GM19468 (cell line): ENCODE measurements at regions not wholly inside any gene's neighbourhood (a gene's known extent, or its start where the extent isn't known, plus 50 kb on each side); places are given as distances from the start of the nearest gene placed in this dataset.
"Not testable (repeated sequence)": the region's sequence is repeated elsewhere in the genome, so short reads cannot be mapped to it uniquely, and the experiment has no call there.

Source experiments
- ATAC-seq: cut with Tn5 transposase; IDR thresholded peaks from one replicate; pipeline ENCODE4 v1.9.1; 2021; ENCODE audit warnings: mild to moderate bottlenecking, moderate library complexity, moderate number of reproducible peaks; ENCODE audit not compliant: unreplicated experiment; ENCODE audit errors: extremely low read depth

DNA sequence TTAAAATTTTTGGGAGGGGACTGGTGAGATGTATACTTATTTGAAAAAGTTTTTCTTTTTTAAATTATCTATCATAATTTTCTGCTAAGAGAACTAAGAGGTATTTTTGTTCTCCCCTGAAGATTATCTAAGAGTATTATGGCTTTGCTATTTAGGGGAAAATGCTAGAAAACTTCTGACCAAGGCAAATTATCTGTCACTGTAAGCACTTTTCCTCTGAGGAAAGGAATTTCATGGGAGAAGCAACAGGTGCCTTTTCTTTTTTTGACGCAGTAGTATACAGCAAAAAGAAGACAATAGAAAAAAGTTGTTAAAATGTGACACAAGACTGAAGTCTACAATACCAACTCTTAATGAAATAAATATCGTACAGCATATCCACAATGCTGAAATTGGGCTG lies 201.6 kb upstream of the NANOGP8 start:
- ATAC-seq: no peak

DNA sequence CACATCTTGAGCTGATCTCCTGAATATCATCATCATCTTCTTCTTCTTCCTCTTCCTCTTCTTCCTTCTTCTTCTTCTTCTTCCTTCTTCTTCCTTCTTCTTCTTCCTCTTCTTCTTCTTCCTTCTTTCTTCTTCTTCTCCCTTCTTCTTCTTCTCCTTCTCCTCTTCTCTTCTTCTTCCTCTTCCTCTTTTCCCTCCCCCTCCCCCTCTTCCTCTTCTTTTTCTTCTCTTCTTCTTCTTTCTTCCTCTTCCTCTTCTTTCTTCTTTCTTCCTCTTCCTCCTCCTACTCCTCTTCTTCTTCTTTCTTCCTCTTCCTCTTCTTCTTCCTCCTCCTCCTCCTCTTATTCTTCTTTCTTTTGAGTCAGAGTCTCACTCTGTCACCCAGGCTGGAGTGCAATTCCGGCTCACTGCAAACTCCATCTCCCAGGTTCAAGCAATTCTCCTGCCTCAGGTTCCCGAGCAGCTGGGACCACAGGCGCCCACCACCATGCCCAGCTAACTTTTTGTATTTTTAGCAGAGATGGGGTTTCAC lies 197.9 kb upstream of the NANOGP8 start:
- ATAC-seq: no peak

DNA sequence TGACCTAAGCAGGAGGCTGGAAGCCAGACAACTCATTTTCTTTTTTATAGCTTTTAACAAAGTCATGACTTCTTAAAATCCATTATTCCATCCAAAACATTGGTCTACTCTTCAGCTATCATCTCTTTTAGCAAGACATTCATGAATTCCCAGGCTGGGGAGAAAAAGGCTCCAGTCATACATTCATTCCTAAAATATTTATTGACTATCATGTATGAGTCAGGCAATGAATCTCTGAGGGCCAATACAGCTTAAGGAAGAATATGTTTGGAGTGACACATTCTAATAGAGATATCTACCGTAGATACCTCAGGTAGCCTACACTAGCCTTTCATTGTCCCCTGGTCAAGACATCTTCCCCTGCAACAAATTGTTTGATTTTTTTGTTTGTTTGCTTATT lies 196.4 kb upstream of the NANOGP8 start:
- ATAC-seq: no peak

DNA sequence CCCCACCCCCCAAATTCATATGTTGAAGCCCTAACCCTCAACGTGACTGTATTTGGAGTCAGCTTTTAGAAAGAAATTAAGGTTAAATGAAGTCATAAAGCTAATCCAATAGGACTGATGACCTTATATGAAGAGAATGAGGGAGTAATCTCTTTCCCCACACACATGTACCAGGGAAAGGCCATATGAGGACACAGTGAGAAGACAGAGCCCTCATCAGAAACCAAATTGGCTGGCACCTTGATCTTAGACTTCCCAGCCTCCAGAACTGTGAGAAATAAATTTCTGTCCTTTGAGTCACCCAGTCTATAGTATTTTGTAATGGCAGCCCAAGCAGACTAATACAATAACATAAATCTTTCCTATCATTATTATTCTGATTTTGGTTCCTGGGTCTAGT lies 194.7 kb upstream of the NANOGP8 start:
- ATAC-seq: no peak

DNA sequence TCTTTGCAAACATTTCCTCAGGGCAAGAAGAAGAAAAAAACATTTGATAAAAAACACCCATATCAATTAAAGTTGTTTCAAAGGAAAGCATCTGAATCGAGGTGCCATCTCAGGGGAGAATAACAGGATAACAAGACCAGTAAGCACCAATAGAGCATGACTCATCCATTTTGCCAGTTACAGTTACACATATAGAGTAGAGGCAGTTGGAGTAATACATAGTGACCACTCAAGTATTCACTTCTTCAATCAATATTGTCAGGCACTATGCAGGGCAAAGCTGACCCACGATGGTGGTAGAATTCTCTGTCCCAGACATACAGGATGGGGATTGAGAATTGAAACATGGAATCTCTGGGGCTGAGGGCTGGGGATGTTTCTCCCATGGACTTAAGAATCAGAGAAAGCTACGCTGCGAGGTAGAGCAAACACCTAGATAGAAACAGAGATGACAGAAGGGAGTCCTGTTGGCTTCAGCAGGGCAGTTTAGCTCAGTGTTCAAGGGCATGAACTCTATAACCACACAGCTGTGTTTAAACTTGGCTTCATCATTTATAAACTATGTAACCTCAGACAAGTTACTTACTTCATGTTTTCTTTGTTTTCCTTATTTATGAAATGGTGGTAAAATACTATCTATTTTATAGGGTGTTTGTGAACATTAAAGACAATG lies 186.4 kb upstream of the NANOGP8 start:
- ATAC-seq: no peak

DNA sequence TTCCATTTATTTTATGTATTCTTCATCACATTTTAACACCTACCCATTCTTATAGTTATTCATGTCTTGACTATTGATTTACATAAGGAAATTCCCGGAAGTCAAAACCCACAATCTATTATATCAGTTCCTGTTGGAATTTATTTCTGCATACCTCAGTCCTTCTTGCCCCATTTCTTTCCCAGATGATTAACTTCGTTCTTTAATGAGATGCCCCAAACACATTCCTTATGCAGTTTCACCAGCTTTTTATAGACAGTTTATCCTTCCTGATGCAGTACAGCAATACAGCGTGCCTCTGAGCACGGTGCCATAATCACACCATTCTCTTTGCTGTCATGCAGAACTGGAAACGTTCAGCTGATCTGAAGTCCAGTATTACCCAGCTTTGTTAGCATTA lies 175.8 kb upstream of the NANOGP8 start:
- no peak for ATAC-seq

DNA sequence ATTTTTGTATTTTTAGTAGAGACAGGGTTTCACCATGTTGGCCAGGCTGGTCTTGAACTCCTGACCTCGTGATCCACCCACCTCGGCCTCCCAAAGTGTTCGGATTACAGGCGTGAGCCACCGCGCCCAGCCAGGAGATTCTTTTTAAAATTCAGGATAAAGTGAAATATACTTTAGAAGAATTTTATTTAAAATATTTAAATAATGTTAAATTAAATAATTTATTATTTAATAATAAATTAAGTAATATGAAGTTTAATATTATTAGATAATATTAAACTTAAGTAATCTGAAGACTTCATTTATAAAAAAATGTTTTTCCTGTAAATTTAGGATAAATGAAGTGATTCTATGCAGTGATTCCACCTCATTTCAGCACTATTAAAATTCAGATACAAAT lies 175.2 kb upstream of the NANOGP8 start:
- ATAC-seq: not testable (repeated sequence)

DNA sequence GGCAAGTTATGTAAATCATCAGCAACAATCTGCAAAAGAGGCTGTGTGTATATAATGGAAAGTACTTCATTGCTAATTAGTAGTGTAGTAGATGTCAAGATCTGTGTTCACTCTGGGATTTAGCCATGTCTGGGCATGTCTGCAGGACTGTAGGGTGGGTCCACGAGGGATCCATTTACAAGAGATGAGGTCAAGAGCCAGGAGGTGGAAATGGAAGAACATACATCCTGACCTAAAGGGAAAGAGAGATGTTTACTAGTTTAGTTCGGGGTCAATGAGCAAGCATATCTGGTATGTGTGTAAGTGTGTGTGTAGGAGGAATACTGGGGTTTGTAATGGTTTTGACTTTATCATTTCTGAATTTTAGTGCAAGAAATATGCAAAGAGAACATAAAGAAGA lies 171.5 kb upstream of the NANOGP8 start:
- ATAC-seq: no peak

DNA sequence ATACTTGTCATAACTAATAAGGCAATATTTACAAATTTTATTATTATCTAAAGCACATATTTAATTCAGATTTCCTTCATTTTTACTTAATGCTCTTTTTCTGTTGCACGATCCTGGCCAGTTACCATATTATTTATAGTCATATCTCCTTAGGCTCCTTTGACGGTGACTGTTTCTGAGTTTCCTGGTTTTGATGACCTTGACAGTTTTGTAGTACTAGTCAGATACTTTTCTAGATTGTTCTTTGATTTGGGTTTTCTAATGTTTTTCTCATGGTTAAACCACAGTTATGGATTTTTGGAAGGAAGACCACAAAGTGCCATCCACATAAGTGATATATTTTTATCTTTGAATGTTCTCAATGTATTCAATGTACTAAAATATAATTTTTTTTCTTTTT lies 171.0 kb upstream of the NANOGP8 start:
- no peak for ATAC-seq

DNA sequence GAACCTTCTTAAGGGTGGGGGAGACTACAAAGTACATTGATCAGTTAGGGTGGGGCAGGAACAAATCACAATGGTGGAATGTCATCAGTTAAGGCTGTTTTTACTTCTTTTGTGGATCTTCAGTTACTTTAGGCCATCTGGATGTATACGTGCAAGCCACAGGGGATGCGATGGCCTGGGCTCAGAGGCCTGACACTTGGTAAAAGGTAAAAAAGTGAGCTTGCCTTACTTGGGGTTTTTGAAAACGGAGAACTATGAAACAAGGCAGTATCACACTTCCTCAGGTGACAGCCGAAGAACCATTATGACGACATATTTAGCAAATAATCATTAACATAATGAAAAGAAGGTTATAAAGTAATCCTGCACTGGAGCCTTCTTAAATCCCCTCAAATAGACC lies 169.8 kb upstream of the NANOGP8 start:
- not testable (repeated sequence) for ATAC-seq

DNA sequence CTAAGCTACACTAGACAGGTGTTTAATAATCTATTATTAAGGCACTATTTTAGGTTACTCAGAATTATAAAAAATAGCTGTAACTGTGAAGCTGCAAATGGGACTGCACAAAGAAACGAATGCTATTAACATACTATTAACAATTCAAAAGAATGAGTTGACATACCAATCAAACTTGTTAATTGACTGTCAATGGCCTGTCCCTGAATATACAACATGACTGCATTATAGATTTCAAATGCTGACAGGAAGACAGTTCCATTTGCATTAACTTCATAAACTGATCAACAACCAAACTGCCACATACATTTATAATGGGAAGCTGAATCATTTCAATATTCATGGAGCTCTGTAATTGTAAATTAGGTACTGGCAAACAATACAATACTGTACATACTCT lies 169.0 kb upstream of the NANOGP8 start:
- no peak for ATAC-seq

DNA sequence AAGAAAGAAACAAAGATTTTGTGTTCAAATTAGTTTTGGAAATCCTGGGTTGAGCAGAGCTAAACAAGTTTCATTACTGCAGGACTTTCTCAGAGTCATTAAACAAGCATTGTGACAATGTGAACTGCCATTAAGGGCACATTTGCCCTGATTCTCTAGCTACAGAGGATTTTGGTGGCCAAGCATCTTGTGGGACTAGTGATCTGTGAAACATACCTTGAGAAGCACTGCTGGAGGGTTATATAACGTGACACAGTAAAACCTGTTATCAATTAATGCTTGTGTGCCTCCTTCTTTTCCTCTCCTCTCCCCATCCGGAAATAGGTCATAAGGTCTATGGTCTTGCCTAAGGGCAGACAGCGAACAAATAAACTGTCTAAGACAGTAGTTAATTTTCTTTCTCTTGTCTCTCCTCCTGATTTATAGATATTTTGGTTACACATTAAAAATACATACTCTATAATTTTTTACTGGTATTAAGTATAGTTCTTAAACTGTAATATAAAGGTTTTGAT lies 167.3 kb upstream of the NANOGP8 start:
- ATAC-seq: no peak

DNA sequence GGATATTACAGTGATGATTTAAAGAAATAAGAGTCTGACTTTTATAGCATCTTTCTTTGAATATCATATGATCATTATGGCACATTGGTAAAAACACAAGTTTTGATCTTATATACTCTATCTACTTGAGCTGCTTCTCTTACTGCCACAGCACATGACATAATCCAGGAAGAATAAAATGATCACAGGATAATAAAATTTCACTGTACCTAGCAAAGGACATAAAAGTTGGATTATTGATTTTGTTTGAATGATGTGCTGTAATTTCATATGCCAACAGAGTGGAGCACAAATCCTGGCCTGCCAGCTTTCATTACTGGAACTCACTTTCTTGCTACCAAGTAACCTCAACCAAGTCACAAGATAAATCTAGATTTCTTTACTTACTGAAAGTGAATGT lies 162.1 kb upstream of the NANOGP8 start:
- ATAC-seq: no peak

DNA sequence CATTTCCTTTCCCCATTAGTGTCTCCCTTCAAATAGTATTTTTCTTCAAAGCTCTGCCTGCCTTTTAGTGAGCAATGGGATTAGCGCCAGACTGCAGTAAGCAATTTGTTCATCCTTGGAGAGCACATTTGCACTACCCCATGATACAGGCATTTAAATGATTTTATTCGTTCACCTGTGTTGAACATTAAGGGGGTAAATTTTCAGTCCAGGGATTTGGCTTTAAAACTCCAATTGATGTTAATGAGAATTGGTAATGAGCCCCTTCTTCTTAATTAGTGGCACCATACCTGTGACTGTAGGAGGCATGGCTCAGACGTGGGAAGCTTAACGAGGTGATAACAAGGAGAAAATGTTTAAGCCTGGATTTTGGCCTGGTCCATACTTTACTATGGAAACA lies 161.4 kb upstream of the NANOGP8 start:
- ATAC-seq: no peak

DNA sequence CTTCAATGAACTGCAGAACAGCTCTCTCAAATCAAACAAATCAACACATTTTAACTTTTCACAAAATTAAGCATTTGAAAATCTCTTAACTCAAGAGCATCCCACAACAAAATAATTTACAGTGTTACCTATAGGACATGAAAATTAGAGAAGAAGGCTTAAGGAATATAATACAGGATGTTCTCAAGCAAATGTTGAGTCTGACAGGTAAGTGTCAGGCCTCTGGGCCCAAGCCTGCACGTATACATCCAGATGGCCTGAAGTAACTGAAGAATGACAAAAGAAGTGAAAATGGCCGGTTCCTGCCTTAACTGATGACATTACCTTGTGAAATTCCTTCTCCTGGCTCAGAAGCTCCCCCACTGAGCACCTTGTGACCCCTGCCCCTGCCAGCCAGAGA lies 160.6 kb upstream of the NANOGP8 start:
- ATAC-seq: not testable (repeated sequence)

DNA sequence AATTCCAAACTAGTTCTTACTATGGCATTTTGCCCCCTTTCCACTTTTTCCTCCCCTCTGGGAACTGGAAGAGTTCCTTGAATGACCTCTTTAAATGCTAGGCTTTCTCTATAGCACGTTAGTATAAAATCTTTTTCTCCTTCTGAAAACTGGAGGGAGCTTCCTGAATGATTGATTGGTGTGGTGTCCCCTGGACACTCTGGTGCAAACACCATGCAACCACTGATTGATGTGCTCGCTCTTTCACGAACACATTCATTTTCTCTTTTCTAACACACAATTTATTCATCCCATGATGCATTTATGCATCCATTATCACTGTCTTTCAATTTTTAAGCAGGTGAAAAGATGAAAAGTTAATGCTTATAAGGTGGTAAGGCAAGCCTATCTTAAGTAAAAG lies 159.1 kb upstream of the NANOGP8 start:
- ATAC-seq: no peak

DNA sequence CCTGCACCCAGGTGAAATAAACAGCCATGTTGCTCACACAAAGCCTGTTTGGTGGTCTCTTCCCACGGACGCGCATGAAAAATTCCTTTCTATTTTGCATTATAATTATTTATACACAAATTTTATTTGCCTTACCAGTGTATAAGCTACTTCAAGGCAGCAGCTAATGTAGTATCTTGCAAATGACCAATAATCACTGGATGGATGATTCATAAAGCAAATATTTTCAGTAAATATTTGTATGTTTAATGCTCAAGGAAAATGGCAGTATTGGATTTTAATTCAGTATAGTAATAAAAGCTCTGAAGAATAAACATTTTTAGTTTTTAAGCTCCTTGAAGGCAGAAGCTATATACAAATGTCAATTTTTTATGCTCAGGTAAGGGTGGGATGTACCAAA lies 158.7 kb upstream of the NANOGP8 start:
- no peak for ATAC-seq

DNA sequence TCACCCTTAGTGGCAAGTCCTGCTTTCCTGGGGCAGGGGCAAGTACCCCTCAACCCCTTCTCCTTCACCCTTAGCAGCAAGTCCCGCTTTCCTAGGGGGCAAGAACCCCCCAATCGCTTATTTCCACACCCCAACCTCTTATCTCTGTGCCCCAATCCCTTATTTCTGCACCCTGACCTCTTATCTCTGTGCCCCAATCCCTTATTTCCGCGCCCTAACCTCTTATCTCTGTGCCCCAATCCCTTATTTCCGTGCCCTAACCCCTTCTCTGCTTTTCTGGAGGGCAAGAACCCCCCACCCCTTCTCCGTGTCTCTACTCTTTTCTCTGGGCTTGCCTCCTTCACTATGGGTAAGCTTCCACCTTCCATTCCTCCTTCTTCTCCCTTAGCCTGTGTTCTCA lies 154.6 kb upstream of the NANOGP8 start:
- ATAC-seq: not testable (repeated sequence)

DNA sequence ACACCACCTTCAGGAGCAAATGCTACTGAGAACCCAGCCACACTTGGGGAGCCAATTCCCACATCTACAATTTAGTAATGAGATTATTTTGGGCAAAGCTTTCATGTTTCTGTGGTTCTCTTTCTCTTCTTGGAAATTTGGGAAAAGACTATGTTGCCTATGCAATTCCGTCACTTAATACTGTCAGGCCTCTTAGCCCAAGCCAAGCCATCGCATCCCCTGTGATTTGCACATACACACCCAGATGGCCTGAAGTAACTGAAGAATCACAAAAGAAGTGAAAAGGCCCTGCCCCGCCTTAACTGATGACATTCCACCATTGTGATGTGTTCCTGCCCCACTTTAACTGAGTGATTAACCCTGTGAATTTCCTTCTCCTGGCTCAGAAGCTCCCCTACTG lies 153.4 kb upstream of the NANOGP8 start:
- not testable (repeated sequence) for ATAC-seq

DNA sequence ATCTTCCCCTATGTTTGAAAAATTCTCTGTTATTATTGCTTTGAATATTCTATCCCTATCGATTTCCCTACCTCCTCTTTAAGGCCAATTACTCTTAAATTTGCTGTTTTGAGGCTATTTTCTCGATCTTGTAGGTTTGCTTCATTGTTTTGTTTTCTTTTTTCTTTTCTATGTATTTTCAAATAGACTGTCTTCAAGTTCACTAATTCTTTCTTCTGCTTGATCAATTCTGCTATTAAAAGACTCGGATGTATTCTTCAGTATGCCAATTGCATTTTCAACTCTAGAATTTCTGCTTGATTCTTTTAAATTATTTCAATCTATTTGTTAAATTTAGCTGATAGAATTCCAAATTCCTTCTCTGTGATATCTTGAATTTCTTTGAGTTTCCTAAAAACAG lies 144.0 kb upstream of the NANOGP8 start:
- ATAC-seq: no peak

DNA sequence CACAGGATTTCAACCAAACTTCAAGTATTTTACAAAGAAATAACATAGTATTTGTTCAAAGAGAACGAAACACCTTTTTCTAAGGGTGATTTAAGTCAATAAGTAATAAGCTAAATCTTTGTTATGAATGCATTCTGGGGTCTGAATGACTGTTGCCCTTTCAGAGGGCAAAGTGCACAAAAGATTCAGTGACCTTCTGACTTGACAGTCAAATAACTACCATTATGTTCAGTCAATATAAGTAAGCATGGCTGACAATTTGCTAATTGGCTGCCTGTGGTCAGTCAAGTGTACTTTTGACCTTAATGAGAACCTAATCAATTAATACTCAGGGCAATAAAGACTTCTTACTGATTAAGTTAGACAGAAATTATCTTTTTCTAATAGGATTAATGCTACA lies 133.1 kb upstream of the NANOGP8 start:
- ATAC-seq: no peak

DNA sequence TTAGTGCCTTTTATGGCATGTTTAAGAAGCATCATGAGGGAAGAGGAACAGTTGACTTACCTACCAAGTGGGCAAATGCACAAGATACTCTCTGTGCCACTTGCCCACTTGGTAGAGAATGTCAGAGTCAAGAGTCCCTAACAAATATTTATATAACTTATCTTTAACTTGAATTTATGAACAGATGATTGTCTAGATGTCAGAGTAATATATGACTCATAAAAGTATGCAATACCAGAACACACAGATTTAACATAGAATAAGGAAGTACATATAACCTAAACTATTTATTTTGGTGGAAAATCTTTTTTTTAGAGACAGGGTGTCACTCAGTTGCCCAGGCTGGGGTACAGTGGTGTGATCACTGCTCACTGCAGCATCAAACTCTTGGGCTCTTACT lies 130.0 kb upstream of the NANOGP8 start:
- no peak for ATAC-seq
